ENCODE measurements at regions not wholly inside any gene's neighbourhood (a gene's known extent, or its start where the extent isn't known, plus 50 kb on each side); places are given as distances from the start of the nearest gene placed in this dataset.
"Not testable (repeated sequence)": the region's sequence is repeated elsewhere in the genome, so short reads cannot be mapped to it uniquely, and the experiment has no call there.

DNA sequence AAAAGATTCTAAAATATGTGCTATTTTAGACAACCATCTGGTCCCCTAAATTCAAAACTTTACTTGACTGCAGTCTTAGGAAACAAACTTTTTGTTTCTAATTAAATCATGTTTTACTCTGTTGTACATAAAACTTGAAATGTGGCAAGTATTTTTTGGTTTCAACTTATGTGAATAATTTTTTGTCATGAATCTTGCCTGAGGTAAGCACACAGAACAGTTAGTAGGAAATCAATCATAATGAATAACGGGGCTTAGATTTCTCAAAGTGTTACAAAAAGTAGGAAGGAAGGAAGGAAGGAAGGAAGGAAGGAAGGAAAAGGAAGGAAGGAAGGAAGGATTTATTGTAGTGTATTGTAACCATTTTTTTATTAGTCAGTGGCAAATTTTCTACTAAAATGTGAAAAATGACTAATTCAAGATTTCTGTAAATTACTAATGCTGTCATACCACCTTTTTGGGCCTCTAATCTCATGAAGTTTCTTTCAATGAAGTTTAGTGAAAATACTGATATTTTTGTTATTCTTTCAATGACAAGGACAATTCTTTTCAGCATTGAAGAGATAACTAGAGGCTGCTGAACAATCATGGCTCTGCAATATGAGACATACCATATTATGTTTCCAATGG is 1689.2 kb downstream of the OTOL1 start:
- H3K4me3 ChIP-seq (ENCODE audit: control extremely low read depth in 1 of 5, extremely low read depth in 1 of 5, insufficient read depth in 1 of 5, low read depth in 2 of 5, low read length in 4 of 5): no peak overlapping the region
- H4K20me1 ChIP-seq (ENCODE audit: control insufficient read depth, insufficient read depth, low read length, poor library complexity, severe bottlenecking): no peaks in the 10 kb centered on the region
- H3K27me3 ChIP-seq (replicated peaks in 1 of 4; ENCODE audit: control extremely low read depth in 1 of 4, control insufficient read depth in 3 of 4, insufficient read depth in 4 of 4, low read length in 3 of 4): no peaks in the 10 kb centered on the region
- H3K27me3 Mint-ChIP-seq: no peaks in the 10 kb centered on the region
- ChIA-PET CTCF (no interaction called here), POLR2A (no interaction called here)
- TF ChIP-seq EZH2 (IDR thresholded peaks at IDR 0.05; ENCODE audit: borderline replicate concordance, insufficient read depth, low read depth, low read length, poor library complexity, severe bottlenecking) (no peak), CTCF (IDR thresholded peaks at IDR 0.05) (no peak)
- H3K9me3 ChIP-seq (ENCODE audit: control extremely low read depth in 1 of 3, control insufficient read depth in 2 of 3, insufficient read depth in 1 of 3, low read length in 2 of 3): no peaks in the 10 kb centered on the region
- WGBS (ENCODE audit: insufficient coverage): 80% methylated on average over 1 of the region's 1 CpG
- H3K4me3 Mint-ChIP-seq: no peak overlapping the region
- ATAC-seq (ENCODE audit: low read depth) (no peak), DNase-seq (no peak)
- H3K27ac ChIP-seq (ENCODE audit: low read length in 2 of 2): no peak overlapping the region
- H3K4me1 ChIP-seq (ENCODE audit: control insufficient read depth in 2 of 2, insufficient read depth in 2 of 2, low read length in 2 of 2): no peaks in the 10 kb centered on the region
- no peak overlapping the region for H3K4me2 ChIP-seq (replicated peaks; ENCODE audit: low read depth, low read length, poor library complexity, severe bottlenecking)
- no peak overlapping the region for H3K27ac Mint-ChIP-seq
- H3K9ac ChIP-seq (ENCODE audit: low read length): no peak overlapping the region
- H2AFZ ChIP-seq (ENCODE audit: insufficient read depth, low read depth, low read length, poor library complexity, severe bottlenecking): no peak overlapping the region
- intact Hi-C loops (cut with micrococcal nuclease): no loop called here
- peaks cover 9% of the 10 kb centered on the region for H3K9me3 Mint-ChIP-seq (ENCODE audit: insufficient read depth)
- H3K4me1 Mint-ChIP-seq: no peaks in the 10 kb centered on the region
- no peaks in the 10 kb centered on the region for H3K36me3 ChIP-seq (replicated peaks in 1 of 2; ENCODE audit: control extremely low read depth in 1 of 2, control insufficient read depth in 1 of 2, extremely low read depth in 1 of 2, insufficient read depth in 2 of 2, low read length in 1 of 2)
- no peaks in the 10 kb centered on the region for H3K79me2 ChIP-seq (ENCODE audit: control insufficient read depth, insufficient read depth, low read length)

DNA sequence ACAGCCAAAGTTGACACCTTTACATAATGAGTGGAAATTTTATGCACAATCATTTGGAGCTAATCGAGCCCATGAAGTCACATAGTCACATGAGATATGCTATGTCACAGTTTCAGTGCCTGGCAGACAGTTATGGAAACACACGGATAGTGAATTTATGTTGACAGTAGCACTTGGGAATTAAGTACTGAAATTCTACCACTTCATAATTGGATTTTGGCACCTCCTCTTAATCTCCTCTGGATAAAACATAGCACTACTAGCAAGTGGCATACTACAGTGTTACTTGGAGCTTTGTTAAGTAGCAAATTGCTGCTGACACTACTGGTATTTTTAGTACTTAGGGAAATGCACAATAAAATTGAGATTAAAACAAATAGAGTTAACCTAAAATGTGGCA is 1679.4 kb downstream of the OTOL1 start:
- Histone ChIP-seq H3K9me3 (ENCODE audit: control extremely low read depth in 1 of 3, control insufficient read depth in 2 of 3, insufficient read depth in 1 of 3, low read length in 2 of 3) (peaks cover 0 to 13% (median 0%) of the 10 kb centered on the region in 3 donors), H3K4me1 (ENCODE audit: control insufficient read depth in 2 of 2, insufficient read depth in 2 of 2, low read length in 2 of 2) (no peaks in the 10 kb centered on the region), H3K79me2 (ENCODE audit: control insufficient read depth, insufficient read depth, low read length) (no peaks in the 10 kb centered on the region), H3K36me3 (replicated peaks in 1 of 2; ENCODE audit: control extremely low read depth in 1 of 2, control insufficient read depth in 1 of 2, extremely low read depth in 1 of 2, insufficient read depth in 2 of 2, low read length in 1 of 2) (no peaks in the 10 kb centered on the region), H3K27ac (ENCODE audit: low read length in 2 of 2) (no peak overlapping the region), H2AFZ (ENCODE audit: insufficient read depth, low read depth, low read length, poor library complexity, severe bottlenecking) (no peak overlapping the region), H3K9ac (ENCODE audit: low read length) (no peak overlapping the region), H3K27me3 (replicated peaks in 1 of 4; ENCODE audit: control extremely low read depth in 1 of 4, control insufficient read depth in 3 of 4, insufficient read depth in 4 of 4, low read length in 3 of 4) (no peaks in the 10 kb centered on the region), H3K4me2 (replicated peaks; ENCODE audit: low read depth, low read length, poor library complexity, severe bottlenecking) (no peak overlapping the region), H3K4me3 (ENCODE audit: control extremely low read depth in 1 of 5, extremely low read depth in 1 of 5, insufficient read depth in 1 of 5, low read depth in 2 of 5, low read length in 4 of 5) (no peak overlapping the region), H4K20me1 (ENCODE audit: control insufficient read depth, insufficient read depth, low read length, poor library complexity, severe bottlenecking) (no peaks in the 10 kb centered on the region)
- DNase-seq (no peak), ATAC-seq (ENCODE audit: low read depth) (no peak)
- intact Hi-C loops (cut with micrococcal nuclease): no loop called here
- H3K27ac Mint-ChIP-seq: no peak overlapping the region
- H3K27me3 Mint-ChIP-seq: no peaks in the 10 kb centered on the region
- WGBS (ENCODE audit: insufficient coverage): no CpG with 5 or more reads among the region's 2 CpGs
- ChIA-PET CTCF (no interaction called here), POLR2A (no interaction called here)
- H3K4me3 Mint-ChIP-seq: no peak overlapping the region
- H3K9me3 Mint-ChIP-seq (ENCODE audit: insufficient read depth): peaks cover 2% of the 10 kb centered on the region
- TF ChIP-seq EZH2 (IDR thresholded peaks at IDR 0.05; ENCODE audit: borderline replicate concordance, insufficient read depth, low read depth, low read length, poor library complexity, severe bottlenecking) (no peak), CTCF (IDR thresholded peaks at IDR 0.05) (no peak)
- no peaks in the 10 kb centered on the region for H3K4me1 Mint-ChIP-seq

- ATAC-seq (ENCODE audit: low read depth); H4K20me1 ChIP-seq (ENCODE audit: control insufficient read depth, insufficient read depth, low read length, poor library complexity, severe bottlenecking); CTCF ChIA-PET; H3K4me2 ChIP-seq (replicated peaks; ENCODE audit: low read depth, low read length, poor library complexity, severe bottlenecking); H3K9me3 Mint-ChIP-seq (ENCODE audit: insufficient read depth); DNase-seq; H3K27ac ChIP-seq (ENCODE audit: low read length in 2 of 2); H3K79me2 ChIP-seq (ENCODE audit: control insufficient read depth, insufficient read depth, low read length); POLR2A ChIA-PET; H3K4me3 Mint-ChIP-seq; H3K9ac ChIP-seq (ENCODE audit: low read length); H3K27ac Mint-ChIP-seq; H2AFZ ChIP-seq (ENCODE audit: insufficient read depth, low read depth, low read length, poor library complexity, severe bottlenecking); H3K36me3 ChIP-seq (replicated peaks in 1 of 2; ENCODE audit: control extremely low read depth in 1 of 2, control insufficient read depth in 1 of 2, extremely low read depth in 1 of 2, insufficient read depth in 2 of 2, low read length in 1 of 2); H3K4me3 ChIP-seq (ENCODE audit: control extremely low read depth in 1 of 5, extremely low read depth in 1 of 5, insufficient read depth in 1 of 5, low read depth in 2 of 5, low read length in 4 of 5); H3K4me1 Mint-ChIP-seq; H3K4me1 ChIP-seq (ENCODE audit: control insufficient read depth in 2 of 2, insufficient read depth in 2 of 2, low read length in 2 of 2); intact Hi-C loops (cut with micrococcal nuclease); H3K27me3 ChIP-seq (replicated peaks in 1 of 4; ENCODE audit: control extremely low read depth in 1 of 4, control insufficient read depth in 3 of 4, insufficient read depth in 4 of 4, low read length in 3 of 4); H3K27me3 Mint-ChIP-seq: not testable (repeated sequence)
- no CpG with 5 or more reads among the region's 3 CpGs for WGBS (ENCODE audit: insufficient coverage)
- H3K9me3 ChIP-seq (ENCODE audit: control extremely low read depth in 1 of 3, control insufficient read depth in 2 of 3, insufficient read depth in 1 of 3, low read length in 2 of 3): peaks cover 0 to 15% (median 2%) of the 10 kb centered on the region in 3 donors
Observed at GRCh38 chr3:163172513-163172912, 1675.9 kb downstream of the OTOL1 start.

All from B cell (primary cell).